HG02840 (cell line): ENCODE measurements at regions not wholly inside any gene's neighbourhood (a gene's known extent, or its start where the extent isn't known, plus 50 kb on each side); places are given as distances from the start of the nearest gene placed in this dataset.
"Not testable (repeated sequence)": the region's sequence is repeated elsewhere in the genome, so short reads cannot be mapped to it uniquely, and the experiment has no call there.

Source experiments
- ATAC-seq: cut with Tn5 transposase; IDR thresholded peaks from one replicate; pipeline ENCODE4 v1.9.1; 2021; ENCODE audit warnings: mild to moderate bottlenecking, moderate library complexity, moderate number of reproducible peaks; ENCODE audit not compliant: unreplicated experiment, low FRiP score

DNA sequence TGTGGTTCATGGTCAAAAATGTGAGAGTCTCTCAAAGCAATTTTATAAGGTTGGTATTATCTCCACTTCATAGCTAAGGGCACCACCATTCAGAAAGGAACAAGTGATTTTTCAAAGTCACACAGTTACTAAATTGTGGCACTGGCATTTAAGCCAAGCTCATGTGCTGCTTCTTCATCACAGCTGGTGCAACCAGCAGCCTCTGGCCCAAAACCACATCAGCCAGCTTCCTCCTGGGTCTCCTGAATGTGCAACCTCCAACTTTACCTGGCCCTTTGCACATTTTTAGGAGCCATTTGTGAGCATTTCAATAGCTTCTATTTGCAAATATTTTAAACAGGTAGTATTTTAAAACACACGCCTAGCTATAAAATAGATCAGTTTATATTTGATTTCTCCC, 293.7 kb downstream of the BCL11A start:
- ATAC-seq, result no peak

DNA sequence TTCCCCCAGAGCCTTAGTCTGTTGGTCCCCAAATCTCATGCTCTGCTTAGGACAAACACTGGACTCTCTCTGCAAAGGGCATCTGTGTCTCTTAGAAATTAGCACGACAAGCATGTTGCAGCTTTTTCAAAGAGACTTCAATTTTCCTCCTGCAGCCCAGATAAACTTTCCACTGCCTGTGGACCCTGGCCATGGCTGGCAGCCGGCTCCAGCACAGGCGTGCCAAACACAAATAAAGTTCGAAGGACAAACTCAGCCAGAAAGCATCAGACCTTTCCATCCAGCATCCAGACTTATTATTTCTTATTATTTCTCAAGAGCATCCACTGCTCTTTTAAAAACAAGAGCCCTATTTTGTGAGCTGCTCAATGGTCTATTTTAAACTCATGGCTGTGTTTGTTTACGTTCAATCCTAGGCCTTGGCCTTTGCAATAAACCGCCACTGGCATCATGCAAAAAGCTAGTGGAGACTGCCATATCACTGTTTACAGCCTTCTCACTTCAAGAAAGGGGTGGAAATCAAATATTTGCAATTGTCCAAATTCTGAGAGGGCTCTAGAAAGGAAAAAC, 300.8 kb downstream of the BCL11A start:
- no peak for ATAC-seq

DNA sequence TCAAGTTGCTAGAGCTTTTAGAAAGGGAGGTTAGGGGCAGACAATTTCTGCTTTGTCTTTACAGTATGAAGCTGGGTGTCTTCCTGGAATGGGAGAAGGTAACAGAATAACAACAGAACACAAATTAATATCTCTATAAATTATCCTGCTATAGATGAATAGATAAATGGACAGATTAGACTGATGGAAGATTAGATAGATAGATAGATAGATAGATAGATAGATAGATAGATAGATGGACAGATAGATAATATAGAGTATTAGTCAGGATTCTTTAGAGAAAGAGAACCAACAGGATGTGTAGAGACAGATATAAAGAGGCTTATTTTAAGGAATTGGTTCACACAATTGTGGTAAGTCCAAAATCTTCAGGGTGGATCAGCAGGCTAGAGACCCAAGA, 302.2 kb downstream of the BCL11A start:
- no peak for ATAC-seq

DNA sequence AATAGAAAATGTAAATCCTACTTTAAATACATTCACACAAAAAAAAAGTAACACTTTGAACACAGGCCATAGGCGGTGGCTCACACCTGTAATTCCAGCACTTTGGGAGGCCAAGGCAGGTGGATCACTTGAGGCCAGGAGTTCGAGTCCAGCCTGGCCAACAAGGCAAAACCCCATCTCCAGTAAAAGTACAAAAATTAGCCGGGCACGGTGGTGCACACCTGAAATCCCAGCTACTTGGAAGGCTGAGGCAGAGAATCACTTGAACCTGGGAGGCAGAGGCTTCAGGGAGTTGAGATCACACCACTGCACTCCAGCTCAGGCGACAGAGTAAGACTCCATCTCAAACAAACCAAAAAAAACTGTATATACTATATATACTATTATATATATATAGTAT, 303.6 kb downstream of the BCL11A start:
- no peak for ATAC-seq

DNA sequence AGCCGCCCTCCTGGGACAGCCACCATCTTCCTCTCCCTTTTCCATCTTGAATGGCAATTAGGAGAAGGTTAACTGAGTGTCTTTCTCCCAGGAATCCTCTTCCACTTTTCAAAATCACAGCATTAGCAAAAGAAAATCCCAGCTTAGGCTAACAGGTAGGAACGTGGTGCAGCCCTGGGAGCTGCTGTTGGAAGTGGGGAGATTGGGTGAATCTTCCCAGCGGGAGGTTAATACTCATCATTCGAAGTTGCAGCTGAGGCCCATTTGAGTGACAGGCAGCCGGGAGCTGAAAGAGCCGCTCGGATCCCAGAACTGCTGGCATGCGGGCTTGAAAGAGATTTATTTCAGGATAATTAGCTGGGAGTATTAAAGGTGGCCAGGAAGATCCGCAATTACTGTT, 306.0 kb downstream of the BCL11A start:
- no peak for ATAC-seq

DNA sequence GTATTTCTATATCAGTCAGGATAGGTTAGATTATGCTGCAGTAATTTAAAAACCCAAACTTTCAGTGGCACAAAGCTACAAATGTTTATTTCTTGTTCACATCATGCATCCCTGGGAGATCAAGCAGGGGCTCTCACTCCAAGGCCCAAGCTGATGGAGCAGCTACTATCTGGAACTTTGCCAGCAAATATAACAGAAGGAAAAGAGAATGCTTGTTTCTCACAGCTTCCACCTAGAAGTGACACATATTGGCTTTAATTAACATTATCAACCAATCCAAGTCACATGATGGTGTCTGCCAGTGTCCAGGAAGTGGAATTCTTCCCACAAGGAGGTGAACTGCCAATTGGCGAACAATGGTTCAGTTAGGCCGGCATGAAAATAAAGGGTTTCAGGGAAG, 306.9 kb downstream of the BCL11A start:
- ATAC-seq, result no peak

DNA sequence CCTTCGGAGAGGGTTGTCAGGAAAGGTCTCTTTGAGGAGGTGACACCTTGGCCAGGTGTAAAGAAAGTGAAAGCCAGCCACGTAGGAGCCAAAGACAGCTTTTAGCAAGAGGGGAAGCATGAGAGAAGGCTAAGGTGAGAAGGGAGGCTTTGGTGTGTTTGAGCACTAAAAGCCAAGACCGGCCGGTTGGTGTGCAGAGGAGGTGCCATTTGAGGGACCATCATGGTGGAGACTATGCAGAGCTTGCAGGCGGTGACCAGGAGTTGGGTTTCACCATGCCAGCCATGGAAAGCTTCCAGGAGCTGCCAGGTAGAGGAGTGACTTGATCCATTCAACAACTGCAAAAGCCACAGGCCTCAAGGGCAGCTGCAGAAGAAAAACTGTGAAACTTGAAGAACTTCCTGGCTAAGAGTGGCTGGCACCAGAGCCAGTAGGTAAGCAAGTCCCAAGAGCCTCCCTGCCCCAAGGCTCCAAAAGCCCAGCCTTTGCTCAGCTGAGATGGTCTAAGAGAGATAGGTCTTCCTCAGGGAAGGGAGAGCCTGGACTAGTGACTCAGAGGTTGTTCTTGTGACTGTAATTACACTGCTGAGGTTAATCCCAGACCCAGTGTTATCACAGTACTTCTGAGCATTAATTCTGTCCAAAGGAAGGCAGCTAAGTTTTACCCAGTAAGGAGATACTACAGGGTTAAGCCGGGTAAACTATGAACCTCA, 319.0 kb downstream of the BCL11A start:
- no peak for ATAC-seq

DNA sequence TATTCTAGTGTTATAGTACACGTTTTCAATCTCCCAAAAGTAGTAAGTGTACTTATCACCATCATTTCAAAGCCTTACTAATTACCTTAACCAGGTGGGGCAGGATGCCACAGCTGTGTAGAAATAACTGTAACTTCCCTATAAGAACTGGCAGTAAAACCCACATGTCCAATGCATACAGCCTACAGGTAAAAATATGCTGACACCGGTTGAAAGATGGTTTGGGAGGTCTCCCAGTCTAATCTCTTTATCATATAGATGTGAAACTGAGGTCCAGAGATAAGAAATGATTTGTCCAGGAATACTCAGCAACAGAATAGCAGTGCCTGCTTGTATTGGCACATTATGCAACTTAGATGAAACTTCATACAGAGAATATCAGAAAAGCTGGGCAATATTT, 322.9 kb downstream of the BCL11A start:
- ATAC-seq, result no peak

DNA sequence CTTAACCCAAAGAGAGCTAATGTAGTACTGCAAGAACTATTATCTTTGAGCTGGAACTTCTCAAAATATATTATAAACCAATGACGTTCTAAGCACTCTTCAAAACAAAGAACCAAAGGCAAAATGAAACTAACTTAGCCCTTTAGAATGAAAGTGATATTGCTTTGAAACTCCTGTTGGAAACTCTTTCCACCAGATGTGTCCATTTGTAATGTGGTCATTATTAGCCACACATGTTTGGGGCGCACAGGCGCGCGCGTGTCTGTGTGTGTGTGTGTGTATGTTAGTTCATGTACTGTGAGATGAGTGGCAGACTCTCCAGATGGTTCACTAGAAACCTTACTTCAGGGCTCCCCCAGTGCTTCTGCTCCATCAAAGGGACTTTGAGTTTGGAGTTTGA, 323.4 kb downstream of the BCL11A start:
- ATAC-seq, result no peak

DNA sequence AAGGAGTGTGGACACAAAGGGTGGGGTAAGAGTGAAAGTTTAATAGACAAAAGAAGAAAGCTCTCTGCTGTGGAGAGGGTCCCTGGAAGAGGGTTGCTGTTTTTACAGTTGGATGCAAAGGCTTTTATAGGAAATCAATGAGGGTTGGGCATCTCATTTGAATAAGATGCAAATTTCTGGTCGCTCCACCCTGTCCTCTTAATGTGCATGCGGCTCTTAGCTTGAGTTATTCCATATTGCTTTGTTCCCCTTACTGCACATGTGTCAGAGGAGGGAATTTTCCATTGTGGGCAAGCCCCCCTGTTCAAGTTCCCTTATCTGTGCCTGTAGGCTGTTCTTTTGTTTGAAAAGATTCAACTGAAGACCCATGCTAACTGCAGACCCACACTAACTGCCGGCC, 326.5 kb downstream of the BCL11A start:
- ATAC-seq, result no peak

DNA sequence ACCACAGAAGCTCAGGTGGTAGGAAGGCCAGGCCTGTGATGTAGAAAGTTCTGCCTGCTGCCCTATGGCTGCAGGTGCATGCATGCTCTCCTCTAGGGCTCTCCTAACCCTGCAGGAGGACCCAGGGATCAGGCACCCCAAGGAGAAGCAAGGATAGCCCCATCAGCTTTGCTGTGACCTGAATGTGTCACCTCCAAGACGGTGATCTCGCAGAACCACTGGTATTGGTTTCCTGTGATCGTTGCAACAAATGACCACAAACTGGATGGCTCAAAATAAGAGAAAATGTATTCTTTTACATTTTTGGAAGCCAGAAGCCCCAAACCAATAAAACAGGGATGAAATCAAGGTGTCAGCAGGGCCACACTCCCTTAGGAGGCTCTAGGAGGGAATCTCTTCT, 327.3 kb downstream of the BCL11A start:
- ATAC-seq, result no peak

DNA sequence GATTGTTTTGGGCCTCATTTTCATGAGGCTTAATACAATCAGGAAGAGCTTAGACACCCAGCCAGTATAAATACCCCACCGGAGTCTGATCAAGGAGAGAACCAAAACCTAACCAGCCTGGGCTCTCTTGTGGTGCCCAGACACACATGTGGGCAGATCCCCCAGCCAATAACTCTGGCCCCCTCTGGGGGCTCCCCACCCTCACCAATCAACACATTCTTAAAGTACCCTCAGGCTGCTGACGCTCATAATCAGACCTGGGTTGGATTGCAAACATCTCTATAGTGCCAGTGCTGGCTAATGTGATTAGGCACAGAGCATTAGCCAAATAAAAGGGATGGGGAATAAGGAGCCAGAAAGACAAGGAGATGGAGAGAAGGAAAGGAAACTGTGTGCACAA, 329.6 kb downstream of the BCL11A start:
- ATAC-seq, result no peak

DNA sequence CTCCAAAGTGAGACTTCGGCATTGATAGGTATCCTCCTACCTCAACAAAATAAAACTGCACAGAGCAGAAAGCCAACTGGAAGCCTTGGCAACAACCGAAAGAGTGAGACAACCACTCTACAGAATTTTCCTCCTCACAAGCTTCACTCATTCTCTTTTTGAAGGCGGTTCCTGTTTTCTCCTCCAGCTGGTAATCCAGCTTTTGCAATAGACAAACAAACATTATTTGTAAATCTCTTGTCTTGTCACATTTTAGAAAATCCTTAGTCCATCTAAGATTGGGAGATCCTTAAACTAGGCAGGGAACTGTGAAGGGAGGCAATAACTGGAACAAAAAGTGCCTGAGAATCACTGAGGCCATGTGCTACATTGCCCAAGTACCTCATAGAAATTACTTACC, 332.4 kb downstream of the BCL11A start:
- no peak for ATAC-seq

DNA sequence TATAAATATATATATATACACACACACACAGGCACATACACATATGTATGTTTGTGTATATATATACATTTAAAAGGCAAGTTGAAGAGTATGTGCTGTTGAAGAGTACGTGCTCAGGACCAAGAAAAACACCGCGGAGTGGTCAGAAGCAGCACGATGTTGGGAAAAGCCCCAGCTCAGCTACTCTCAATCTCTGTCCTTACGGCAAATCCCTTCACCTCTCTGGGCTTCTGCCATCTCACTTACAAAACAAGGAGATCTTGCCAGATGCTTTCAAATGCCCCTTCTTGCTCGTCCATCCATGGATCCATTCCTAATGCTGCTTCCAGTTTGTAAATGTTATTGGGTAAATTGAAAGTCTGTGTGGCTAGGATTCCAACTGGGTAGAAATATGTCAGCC, 333.9 kb downstream of the BCL11A start:
- no peak for ATAC-seq

DNA sequence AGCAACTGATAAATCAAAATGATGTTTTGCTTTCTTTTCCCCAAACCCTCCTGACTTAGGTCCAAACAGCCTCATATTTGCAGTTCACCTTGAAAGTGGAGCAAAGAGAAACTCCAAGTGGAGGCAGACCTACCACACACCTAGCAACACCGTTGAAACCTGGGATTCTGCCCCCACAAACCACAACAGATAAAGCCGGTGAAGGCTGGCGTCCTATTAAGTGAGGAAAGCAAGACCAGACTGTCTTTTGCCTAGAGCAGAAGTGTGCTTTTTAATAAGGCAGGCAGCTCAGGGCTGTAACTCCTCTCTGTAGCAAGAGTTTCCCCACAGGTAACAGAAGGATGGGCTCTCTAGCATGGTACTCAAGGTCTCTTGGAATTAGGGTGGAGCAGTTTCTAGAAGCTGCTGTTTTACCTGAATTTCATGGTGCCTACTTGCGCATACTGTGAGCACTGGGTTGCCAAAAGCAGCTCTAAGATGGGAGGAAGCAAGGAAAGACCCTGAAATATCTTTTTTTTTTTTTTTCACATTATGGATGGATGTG, 336.9 kb downstream of the BCL11A start:
- ATAC-seq, result no peak

DNA sequence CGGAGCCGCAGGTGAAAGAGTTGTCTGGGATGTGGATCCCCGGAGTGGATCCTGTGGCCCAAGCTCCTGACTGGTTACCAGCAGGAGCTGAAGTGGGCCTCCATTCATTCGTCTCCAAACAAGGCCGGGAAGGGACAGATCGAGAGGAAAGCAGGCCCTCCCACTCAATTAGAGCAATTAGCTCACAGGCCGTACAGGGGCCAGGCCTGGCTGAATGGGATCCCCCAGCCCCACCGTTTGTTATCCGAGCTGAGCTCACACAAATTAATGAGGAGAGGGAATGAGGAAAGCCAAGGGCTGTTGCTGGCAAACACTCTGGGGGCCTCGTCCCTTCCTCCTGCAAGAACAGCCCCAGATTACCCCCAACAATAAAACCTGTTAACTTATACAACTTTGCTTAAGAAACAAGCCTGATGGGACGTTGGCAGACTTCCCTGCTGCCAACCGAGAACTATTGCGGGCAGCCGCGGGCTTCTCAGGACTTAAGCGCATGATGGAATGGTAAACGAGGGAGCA, 338.0 kb downstream of the BCL11A start:
- ATAC-seq, result no peak

DNA sequence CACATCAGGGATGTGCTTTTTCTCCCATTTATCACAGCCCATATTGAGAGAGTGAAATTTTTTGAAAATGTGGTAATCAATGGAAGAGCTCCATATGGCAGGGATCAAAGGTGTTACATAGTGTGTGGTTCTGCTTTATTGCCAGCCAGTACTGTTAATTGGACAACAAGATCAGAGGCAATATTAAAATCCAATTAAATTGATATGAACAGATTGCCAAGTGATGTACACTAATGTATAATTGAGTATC, 338.9 kb downstream of the BCL11A start:
- ATAC-seq, result no peak

DNA sequence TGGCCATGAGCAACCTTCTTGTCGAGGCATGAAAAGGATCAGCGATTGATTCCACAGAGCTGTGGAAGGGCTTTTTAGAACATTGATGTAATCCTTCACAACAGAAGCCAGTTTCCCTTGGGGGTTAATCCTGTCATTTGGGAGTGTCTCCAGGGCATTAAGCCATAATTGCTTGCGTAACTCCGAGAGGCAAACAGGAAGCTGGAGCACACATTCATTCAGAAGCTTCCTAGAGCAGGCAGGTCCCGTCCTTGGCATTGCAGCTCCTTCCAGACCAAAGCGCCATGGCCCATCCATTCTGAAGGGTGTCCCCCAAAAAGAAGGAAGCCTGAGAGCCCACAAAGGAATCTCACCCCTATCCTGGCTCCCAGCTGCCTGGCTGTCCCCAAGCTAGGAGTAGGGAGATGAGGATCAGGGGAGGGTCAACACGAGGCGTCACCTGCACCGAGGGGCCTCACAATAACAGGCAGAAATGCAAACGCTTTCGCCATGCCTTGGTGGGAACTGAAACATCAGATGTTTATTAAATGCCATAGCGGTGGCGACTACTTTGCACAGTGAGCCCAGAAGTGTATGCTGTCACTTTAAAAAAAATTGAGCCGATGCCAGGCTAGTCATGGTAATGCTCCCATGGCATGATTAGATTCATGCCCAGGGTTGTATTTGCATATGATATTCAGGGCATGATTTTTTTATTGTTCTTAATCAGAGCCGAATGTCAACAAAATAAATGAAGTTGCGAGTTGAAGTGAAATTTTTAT, 339.4 kb downstream of the BCL11A start:
- no peak for ATAC-seq

DNA sequence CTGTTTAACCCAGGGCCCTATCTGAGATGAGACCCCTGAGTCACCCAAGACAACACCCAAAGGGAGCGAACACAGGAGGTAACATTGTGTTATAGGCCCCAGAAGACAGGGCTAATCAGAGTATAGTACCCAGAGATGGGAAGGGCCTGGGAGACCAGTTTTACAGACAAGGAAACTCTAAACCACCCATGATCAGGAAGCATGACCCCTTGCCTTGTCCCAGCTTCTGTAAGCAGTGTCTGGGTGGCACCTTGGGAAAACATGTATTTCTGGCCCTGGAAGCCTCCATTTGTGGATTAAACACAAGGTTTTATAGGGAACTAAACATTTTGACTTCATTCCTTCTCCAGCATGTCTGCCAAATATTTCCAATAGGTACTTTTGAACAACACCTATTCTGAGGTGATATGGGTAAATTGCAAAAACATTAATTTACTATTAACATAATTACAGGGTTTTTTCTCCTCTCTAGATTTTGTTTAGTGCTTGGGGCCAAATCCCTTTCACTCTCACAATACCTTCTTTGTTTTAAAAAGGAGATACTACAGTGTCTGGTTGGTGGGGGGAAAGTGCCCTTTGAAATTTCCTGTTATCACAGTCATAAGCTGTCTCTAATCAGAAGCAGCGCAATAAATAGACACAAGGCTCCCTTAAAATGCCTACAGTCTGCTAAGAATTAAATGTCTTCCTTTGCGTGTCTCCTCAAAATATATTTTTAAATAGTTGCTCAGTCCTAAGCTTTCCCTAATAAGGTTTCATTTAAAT, 341.1 kb downstream of the BCL11A start:
- no peak for ATAC-seq

DNA sequence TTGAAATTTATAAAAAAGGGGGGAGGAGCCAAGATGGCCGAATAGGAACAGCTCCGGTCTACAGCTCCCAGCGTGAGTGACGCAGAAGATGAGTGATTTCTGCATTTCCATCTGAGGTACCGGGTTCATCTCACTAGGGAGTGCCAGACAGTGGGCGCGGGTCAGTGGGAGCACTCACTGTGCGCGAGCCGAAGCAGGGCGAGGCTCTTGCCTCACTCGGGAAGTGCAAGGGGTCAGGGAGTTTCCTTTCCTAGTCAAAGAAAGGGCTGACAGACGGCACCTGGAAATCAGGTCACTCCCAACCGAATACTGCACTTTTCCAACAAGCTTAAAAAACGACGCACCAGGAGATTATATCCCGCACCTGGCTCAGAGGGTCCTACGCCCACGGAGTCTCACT, 364.4 kb downstream of the BCL11A start:
- ATAC-seq, result not testable (repeated sequence)

DNA sequence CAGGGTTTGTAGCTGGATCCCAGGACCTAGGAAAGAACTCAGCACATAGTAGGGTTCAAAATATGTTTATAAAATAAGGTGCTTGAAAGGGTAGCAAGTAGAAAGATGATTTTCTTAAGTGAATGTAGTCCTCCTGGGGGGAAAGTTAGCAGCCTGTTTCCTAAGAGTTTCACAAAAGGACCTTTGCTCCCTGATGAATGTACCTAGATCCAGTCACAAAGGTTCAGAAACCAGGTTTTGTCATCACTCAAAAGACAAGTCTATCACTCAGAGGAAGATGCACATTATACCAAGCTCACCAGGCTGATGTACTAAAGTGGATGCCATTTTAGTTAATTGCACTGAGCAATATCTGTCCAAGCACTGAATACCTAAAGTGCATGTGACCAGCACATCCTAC, 378.2 kb downstream of the BCL11A start:
- ATAC-seq, result no peak
